ENCODE measurements at regions not wholly inside any gene's neighbourhood (a gene's known extent, or its start where the extent isn't known, plus 50 kb on each side); places are given as distances from the start of the nearest gene placed in this dataset.

- TF ChIP-seq CTCF (conservative IDR thresholded peaks at IDR 0.05 in 1 of 2, IDR thresholded peaks at IDR 0.05 in 1 of 2; ENCODE audit: extremely low read depth in 1 of 2, insufficient read depth in 1 of 2, low read depth in 1 of 2, low read length in 2 of 2): no peak
- TF ChIP-seq EZH2 (IDR thresholded peaks at IDR 0.05; ENCODE audit: borderline replicate concordance, low read length): no peak
Observed at GRCh38 chr6:151738267-151738666, 69.2 kb upstream of the ESR1 start.
